ENCODE measurements at regions not wholly inside any gene's neighbourhood (a gene's known extent, or its start where the extent isn't known, plus 50 kb on each side); places are given as distances from the start of the nearest gene placed in this dataset.
"Not testable (repeated sequence)": the region's sequence is repeated elsewhere in the genome, so short reads cannot be mapped to it uniquely, and the experiment has no call there.

GRCh38 chr10:35995485-35995884 lies 353.4 kb upstream of the FZD8 start:
- ChIA-PET POLR2A (no interaction called here), CTCF (no interaction called here)
- no peaks in the 10 kb centered on the region for H3K27me3 Mint-ChIP-seq
- no peak for DNase-seq
- H3K4me3 Mint-ChIP-seq, result no peak overlapping the region
- no peaks in the 10 kb centered on the region for H3K36me3 Mint-ChIP-seq (ENCODE audit: low read depth)
- H3K4me1 Mint-ChIP-seq, result no peaks in the 10 kb centered on the region
- H3K9me3 Mint-ChIP-seq, result peaks cover 5% of the 10 kb centered on the region
- no peak overlapping the region for H3K27ac Mint-ChIP-seq

DNA sequence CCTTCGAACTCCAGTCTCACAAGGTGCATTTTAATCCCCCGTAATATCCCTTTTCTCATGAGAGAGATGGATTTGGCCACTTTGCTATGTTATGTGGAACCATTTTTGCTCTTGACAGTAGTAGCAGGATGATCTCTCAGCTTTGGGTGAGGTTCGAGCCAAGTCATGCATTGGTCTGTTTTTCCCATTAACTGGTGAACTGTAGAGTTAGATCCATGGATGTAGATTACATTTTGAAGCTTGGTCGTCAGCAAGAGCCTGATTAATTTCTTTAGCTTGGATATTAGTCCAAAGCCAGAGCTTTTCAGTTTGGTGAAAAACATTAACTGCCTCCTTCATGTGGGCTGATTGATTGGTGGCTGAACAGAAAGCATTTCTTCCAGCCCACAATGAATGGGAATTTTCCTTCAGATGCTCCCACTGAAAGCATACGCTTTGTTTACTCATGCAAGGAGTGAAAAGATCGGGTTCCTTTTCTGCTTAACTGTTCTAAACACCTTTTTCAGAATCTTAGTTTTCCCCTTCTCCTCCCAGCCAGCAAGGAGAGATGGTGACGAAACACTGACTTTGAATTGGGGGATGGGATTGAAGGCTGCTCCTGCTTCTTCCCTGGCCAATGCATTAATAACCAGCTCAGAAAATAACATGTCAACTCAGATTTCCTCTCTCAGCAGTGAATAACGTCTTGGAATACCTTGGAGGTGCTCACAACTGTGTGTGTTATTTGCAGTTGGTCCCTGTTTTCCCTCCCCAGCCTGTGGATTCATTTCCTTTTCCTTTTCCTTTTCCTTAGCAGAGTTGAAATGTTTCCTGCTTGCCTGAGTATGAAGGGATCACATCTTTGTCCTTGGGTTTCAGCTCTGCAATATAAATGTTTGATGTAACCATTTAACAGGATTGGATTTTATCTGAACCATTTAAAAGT lies 351.8 kb upstream of the FZD8 start:
- CTCF ChIA-PET, result interaction anchor here (0.7 kb wide), 1 partner anchor 530 kb away, joined by 3 read pairs; no protein-coding TSS in a partner anchor
- Mint-ChIP-seq H3K4me3 (no peak overlapping the region), H3K27ac (no peak overlapping the region), H3K36me3 (ENCODE audit: low read depth) (no peaks in the 10 kb centered on the region), H3K9me3 (peaks cover 5% of the 10 kb centered on the region), H3K27me3 (no peaks in the 10 kb centered on the region), H3K4me1 (no peaks in the 10 kb centered on the region)
- DNase-seq, result no peak
- POLR2A ChIA-PET, result no interaction called here

DNA sequence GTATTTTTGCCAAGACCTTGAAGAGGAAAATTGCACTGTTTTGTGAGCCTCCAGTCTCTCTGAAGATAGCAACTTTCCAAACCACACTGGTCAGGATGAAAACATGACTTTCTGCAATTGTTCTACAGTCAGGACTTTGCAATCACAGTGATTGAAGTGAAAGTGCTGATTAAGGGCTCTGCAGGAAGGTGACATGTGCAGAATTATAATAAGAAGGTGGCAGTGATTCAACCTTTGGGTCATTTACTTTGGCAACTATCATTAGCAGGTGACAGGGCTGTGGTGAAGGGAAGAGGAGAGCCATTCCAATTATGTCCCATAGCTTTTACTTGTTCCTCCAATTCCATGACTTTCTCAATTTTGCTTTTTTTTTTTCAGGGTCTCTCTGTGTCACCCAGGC lies 350.0 kb upstream of the FZD8 start:
- no peak overlapping the region for H3K27ac Mint-ChIP-seq
- H3K36me3 Mint-ChIP-seq (ENCODE audit: low read depth), result no peaks in the 10 kb centered on the region
- H3K4me1 Mint-ChIP-seq, result no peaks in the 10 kb centered on the region
- no peak overlapping the region for H3K4me3 Mint-ChIP-seq
- peaks cover 5% of the 10 kb centered on the region for H3K9me3 Mint-ChIP-seq
- POLR2A ChIA-PET, result no interaction called here
- CTCF ChIA-PET, result interaction anchor here (0.6 kb wide), 2 partner anchors 44 to 180 kb away, joined by 3 to 5 read pairs; no protein-coding TSS in a partner anchor
- H3K27me3 Mint-ChIP-seq, result no peaks in the 10 kb centered on the region
- no peak for DNase-seq

- H3K9me3 Mint-ChIP-seq, result no peaks in the 10 kb centered on the region
- ChIA-PET CTCF (no interaction called here), POLR2A (no interaction called here)
- H3K4me3 Mint-ChIP-seq, result no peak overlapping the region
- H3K36me3 Mint-ChIP-seq (ENCODE audit: low read depth), result no peaks in the 10 kb centered on the region
- no peak overlapping the region for H3K27ac Mint-ChIP-seq
- H3K4me1 Mint-ChIP-seq, result no peaks in the 10 kb centered on the region
- H3K27me3 Mint-ChIP-seq, result no peaks in the 10 kb centered on the region
- DNase-seq, result no peak
Observed at GRCh38 chr10:35986756-35987502, 344.8 kb upstream of the FZD8 start.

GRCh38 chr10:35979116-35979515 lies 337.0 kb upstream of the FZD8 start:
- POLR2A ChIA-PET, result no interaction called here
- DNase-seq, result no peak
- Mint-ChIP-seq H3K4me1 (no peaks in the 10 kb centered on the region), H3K27ac (no peak overlapping the region), H3K4me3 (no peak overlapping the region), H3K27me3 (no peaks in the 10 kb centered on the region), H3K36me3 (ENCODE audit: low read depth) (no peaks in the 10 kb centered on the region), H3K9me3 (no peaks in the 10 kb centered on the region)
- CTCF ChIA-PET, result no interaction called here

GRCh38 chr10:35973912-35974591 lies 332.0 kb upstream of the FZD8 start:
- CTCF ChIA-PET; POLR2A ChIA-PET; H3K27ac Mint-ChIP-seq; H3K36me3 Mint-ChIP-seq (ENCODE audit: low read depth); DNase-seq; H3K27me3 Mint-ChIP-seq; H3K4me1 Mint-ChIP-seq; H3K4me3 Mint-ChIP-seq: not testable (repeated sequence)
- H3K9me3 Mint-ChIP-seq, result peaks cover 11% of the 10 kb centered on the region

DNA sequence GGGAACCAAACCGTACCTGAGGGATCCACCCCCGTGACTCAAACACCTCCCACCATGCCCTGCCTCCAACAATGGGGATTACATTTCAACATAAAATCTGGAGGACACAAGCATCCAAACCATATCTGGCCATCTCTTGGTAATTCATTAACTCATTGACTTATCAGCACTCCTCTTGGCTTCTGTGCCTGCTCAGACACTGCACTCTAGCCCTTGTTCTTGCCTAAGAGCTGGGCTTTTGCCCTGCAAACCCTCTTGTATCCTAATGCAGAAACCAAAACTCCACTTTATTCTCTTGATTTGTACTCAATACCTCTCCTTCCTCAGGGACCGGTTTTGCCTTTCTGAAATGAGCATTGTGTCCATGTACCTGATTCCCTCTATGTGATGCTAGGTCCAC lies 330.2 kb upstream of the FZD8 start:
- Mint-ChIP-seq H3K27me3 (no peaks in the 10 kb centered on the region), H3K4me3 (no peak overlapping the region), H3K36me3 (ENCODE audit: low read depth) (no peaks in the 10 kb centered on the region), H3K4me1 (no peaks in the 10 kb centered on the region), H3K27ac (no peak overlapping the region), H3K9me3 (peaks cover 11% of the 10 kb centered on the region)
- ChIA-PET POLR2A (no interaction called here), CTCF (no interaction called here)
- DNase-seq, result no peak

- ChIA-PET CTCF (no interaction called here), POLR2A (no interaction called here)
- Mint-ChIP-seq H3K36me3 (ENCODE audit: low read depth) (no peaks in the 10 kb centered on the region), H3K27ac (no peak overlapping the region), H3K27me3 (no peaks in the 10 kb centered on the region), H3K4me3 (no peak overlapping the region), H3K9me3 (peaks cover 11% of the 10 kb centered on the region), H3K4me1 (no peaks in the 10 kb centered on the region)
- DNase-seq, result no peak
Observed at GRCh38 chr10:35971397-35971796, 329.3 kb upstream of the FZD8 start.

DNA sequence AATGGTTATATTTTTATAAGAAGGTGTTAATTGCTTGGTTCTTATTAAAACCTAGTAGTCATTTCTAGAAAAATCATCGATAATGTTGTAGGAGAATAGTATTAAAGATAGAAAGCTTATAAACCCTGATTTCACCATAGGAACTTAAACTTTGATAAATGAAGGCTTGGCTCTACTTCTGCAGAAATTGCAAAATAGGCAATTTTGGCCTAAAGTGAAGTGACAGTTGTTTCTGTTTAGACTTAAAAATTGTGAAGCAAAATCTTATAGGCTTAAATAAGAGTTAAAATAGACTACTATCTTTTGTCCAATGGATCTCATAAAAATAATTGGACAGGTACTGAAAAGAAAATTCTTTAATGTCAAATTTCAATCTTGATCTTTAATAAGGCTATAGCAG lies 321.6 kb upstream of the FZD8 start:
- no peak for DNase-seq
- POLR2A ChIA-PET, result no interaction called here
- Mint-ChIP-seq H3K4me1 (no peaks in the 10 kb centered on the region), H3K27me3 (no peaks in the 10 kb centered on the region), H3K4me3 (no peak overlapping the region), H3K27ac (no peak overlapping the region), H3K9me3 (peaks cover 9% of the 10 kb centered on the region), H3K36me3 (ENCODE audit: low read depth) (no peaks in the 10 kb centered on the region)
- CTCF ChIA-PET, result no interaction called here

- POLR2A ChIA-PET, result no interaction called here
- CTCF ChIA-PET, result no interaction called here
- no peak overlapping the region for H3K27ac Mint-ChIP-seq
- no peak overlapping the region for H3K4me3 Mint-ChIP-seq
- DNase-seq, result no peak
- H3K9me3 Mint-ChIP-seq, result peaks cover 9% of the 10 kb centered on the region
- H3K4me1 Mint-ChIP-seq, result no peaks in the 10 kb centered on the region
- H3K27me3 Mint-ChIP-seq, result no peaks in the 10 kb centered on the region
- H3K36me3 Mint-ChIP-seq (ENCODE audit: low read depth), result no peaks in the 10 kb centered on the region
Observed at GRCh38 chr10:35961501-35961900, 319.4 kb upstream of the FZD8 start.

- Mint-ChIP-seq H3K27ac (no peak overlapping the region), H3K4me1 (no peaks in the 10 kb centered on the region), H3K9me3 (peaks cover 4% of the 10 kb centered on the region), H3K36me3 (ENCODE audit: low read depth) (no peaks in the 10 kb centered on the region), H3K27me3 (no peaks in the 10 kb centered on the region), H3K4me3 (no peak overlapping the region)
- POLR2A ChIA-PET, result no interaction called here
- DNase-seq, result no peak
- CTCF ChIA-PET, result no interaction called here
Observed at GRCh38 chr10:35959252-35959651, 317.2 kb upstream of the FZD8 start.

DNA sequence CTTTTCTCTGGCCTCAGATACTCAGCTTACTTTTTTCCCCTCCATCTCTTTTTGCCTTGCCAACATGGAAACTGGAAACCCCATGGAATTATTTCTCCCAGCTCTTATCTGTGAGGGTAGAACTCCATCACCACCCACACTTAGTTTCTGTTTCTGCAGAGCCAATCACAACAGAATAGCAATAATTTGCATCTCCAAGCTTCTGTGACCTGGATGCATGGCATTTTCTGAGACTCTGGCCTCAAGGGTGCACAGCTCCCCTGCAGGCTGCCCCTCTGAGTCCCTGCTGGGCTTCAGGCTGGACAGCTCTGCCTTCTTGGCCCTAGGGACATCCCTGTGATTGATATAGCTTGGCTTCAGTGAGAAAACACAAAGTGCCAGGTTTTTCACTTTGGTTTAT lies 316.5 kb upstream of the FZD8 start:
- CTCF ChIA-PET, result not testable (repeated sequence)

DNA sequence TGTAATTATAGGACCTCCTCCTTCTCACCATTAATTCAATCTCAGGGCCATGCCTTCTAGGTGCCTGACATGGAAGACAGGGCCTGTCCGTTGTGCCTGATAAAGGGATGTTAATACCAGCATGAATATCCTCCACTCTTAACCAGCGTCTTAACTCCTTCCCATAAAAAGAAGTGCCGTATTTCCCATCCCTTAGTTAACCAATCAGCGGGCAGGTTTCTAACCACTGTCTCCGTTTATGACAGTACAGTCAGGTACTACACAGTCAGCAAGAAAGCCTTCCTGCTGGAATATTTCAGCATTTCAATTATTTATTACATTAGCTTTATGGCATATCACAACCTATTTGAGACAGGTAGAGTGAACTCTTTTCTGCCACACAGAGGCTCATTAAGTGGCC lies 308.6 kb upstream of the FZD8 start:
- H3K9me3 Mint-ChIP-seq, result no peaks in the 10 kb centered on the region
- no peaks in the 10 kb centered on the region for H3K27me3 Mint-ChIP-seq
- no peak overlapping the region for H3K27ac Mint-ChIP-seq
- H3K4me3 Mint-ChIP-seq, result no peak overlapping the region
- ChIA-PET POLR2A (no interaction called here), CTCF (no interaction called here)
- H3K36me3 Mint-ChIP-seq (ENCODE audit: low read depth), result no peaks in the 10 kb centered on the region
- no peaks in the 10 kb centered on the region for H3K4me1 Mint-ChIP-seq
- no peak for DNase-seq

More for the DNA sequence above, 316.5 kb upstream of the FZD8 start:
- H3K36me3 Mint-ChIP-seq (ENCODE audit: low read depth); H3K27me3 Mint-ChIP-seq; H3K4me1 Mint-ChIP-seq; H3K4me3 Mint-ChIP-seq; H3K27ac Mint-ChIP-seq; H3K9me3 Mint-ChIP-seq; POLR2A ChIA-PET; DNase-seq: not testable (repeated sequence)

All from activated CD4-positive, alpha-beta T cell treated with anti-CD3 and anti-CD28 coated beads, Interleukin-2, amount 10 ng/mL, durations not matched to agents 7 days and 5 days (primary cell).